ENCODE measurements at regions not wholly inside any gene's neighbourhood (a gene's known extent, or its start where the extent isn't known, plus 50 kb on each side); places are given as distances from the start of the nearest gene placed in this dataset.

DNA sequence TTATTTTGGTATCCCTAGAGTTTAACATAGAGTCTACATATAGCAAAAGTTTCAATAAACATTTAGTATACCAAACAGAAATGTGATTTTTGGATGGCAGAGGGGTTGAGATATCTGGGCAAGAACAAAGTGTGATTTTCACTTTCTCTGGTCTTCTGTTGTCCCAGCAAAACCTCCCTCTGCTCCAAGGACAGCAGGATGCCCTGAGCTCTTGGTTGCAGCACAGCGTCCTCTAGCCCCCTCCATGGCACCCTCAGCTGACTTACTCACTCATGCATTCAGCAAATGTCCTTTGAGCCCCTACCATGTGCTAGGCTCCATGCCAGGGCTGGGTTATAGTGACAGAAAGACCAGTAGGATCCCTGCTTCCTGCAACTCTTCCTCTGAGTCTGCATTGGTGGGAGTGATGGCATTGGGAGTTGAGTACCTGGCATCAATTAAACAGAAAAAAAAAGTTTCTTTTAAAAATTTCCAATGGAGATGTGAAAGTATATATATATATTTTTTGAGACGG lies 104.8 kb upstream of the UBL3 start:
- TF ChIP-seq POLR2AphosphoS5 (IDR thresholded peaks at IDR 0.05; ENCODE audit: insufficient read depth, low read depth, low read length): no peak
- no peak for TF ChIP-seq EZH2 (IDR thresholded peaks at IDR 0.05; ENCODE audit: borderline replicate concordance, low read depth, low read length, severe bottlenecking)
- TF ChIP-seq, protein P1, sequence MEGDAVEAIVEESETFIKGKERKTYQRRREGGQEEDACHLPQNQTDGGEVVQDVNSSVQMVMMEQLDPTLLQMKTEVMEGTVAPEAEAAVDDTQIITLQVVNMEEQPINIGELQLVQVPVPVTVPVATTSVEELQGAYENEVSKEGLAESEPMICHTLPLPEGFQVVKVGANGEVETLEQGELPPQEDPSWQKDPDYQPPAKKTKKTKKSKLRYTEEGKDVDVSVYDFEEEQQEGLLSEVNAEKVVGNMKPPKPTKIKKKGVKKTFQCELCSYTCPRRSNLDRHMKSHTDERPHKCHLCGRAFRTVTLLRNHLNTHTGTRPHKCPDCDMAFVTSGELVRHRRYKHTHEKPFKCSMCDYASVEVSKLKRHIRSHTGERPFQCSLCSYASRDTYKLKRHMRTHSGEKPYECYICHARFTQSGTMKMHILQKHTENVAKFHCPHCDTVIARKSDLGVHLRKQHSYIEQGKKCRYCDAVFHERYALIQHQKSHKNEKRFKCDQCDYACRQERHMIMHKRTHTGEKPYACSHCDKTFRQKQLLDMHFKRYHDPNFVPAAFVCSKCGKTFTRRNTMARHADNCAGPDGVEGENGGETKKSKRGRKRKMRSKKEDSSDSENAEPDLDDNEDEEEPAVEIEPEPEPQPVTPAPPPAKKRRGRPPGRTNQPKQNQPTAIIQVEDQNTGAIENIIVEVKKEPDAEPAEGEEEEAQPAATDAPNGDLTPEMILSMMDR (IDR thresholded peaks at IDR 0.05; ENCODE audit: extremely low read depth in 1 of 2, insufficient read depth in 1 of 2, low read depth in 1 of 2, low read length in 2 of 2): no peak
- no peak for TF ChIP-seq POLR2A (IDR thresholded peaks at IDR 0.05; ENCODE audit: low read depth, low read length)
- TF ChIP-seq JUN (IDR thresholded peaks at IDR 0.05; ENCODE audit: borderline replicate concordance, insufficient read depth, insufficient read length, low read depth): no peak
- TF ChIP-seq, protein P2, sequence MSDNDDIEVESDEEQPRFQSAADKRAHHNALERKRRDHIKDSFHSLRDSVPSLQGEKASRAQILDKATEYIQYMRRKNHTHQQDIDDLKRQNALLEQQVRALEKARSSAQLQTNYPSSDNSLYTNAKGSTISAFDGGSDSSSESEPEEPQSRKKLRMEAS (IDR thresholded peaks at IDR 0.05; ENCODE audit: insufficient read depth, insufficient read length): no peak
